GM12872 (cell line): ENCODE measurements at regions not wholly inside any gene's neighbourhood (a gene's known extent, or its start where the extent isn't known, plus 50 kb on each side); places are given as distances from the start of the nearest gene placed in this dataset.

Source experiments
- CTCF ChIP-seq: IDR thresholded peaks from 3 replicates; pipeline ENCODE4 v1.5.1; 2011; ENCODE audit warnings: low read depth, mild to moderate bottlenecking, low read length, moderate library complexity; ENCODE audit not compliant: insufficient read depth

DNA sequence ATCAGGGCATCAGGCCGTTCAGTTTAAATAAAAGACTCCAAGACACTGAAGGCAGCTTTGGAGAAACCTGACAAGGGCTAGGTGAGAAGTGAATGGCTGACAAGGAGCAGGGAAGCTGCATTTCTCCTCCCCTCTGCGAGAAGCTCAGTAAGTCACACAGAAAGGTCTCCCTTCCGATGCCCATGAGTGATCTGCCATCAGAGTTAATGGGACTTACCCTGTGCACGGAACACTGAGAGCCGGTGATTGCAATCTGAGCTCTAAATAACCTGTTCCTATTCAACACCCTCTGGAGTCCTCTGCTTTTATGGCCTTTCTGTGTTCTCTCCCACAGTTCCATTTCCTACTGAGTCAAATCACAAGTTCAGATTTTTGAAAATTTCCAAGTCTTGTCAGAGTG is 322.2 kb upstream of the MYT1L start:
- TF ChIP-seq CTCF = no peak

GRCh38 chr2:2650608-2651375 is 319.7 kb upstream of the MYT1L start:
- no peak for TF ChIP-seq CTCF

DNA sequence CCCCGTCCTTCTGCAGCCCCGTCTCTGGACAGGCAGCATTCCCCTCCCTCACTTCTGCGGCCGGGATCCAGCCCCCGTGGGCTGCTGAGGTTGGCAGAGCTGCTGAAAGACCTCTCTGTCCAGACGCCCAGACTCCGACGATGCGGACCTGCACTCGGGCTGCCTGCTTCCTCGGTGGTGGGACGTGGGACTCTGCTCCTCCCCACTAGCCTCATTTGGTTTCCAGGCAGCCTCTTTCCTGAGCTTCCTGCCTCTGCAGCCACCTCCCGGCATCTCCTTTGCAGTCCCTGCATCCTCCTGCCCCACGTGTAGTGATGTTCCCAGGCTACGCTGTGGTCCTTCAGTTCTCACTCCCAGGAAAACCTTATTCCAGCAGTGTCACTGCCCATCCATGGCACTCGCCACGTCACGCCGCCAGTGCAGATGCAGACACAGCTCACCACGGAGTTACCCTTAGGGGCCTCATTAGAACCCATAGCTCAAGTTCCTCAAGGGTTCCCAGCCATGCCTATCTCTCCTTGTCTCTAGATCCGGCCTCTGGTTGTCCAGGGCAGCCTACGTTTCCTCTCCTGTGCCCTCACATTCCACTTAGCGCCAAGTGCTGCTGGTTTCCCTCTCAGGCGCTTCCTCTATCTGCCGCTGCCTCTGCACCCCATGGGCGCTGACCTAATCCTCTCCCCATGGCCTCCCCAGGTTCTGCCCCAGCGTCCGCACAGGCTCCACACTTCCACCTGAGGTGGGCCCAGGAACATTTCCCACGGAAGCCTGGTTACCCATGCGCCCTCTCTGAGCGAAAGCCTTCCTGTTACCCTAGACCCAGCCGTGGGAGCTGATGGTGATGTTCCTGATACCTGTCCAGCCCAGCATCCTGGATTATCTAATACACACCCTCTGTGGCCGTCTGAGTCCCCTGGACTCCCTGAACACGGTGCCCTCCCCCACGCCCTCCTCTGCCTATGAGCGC is 318.3 kb upstream of the MYT1L start:
- TF ChIP-seq CTCF = no peak

DNA sequence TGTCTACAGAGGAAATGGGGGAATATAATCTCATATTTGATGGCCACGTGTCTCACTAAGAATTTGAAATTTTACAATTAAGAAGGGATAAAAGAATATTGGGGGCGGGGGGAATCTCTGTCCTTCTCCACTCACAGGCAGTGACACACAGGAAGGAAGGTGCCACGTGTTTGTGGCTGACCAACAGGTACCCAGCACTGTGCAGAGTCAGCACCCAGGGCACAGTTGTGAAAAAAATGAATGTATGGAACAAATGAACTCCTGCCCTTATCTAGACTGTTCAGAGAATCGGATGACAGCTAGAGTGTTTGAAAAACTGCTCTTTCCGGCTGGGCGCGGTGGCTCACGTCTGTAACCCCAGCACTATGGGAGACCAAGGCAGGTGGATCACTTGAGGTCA is 317.0 kb upstream of the MYT1L start:
- no peak for TF ChIP-seq CTCF

DNA sequence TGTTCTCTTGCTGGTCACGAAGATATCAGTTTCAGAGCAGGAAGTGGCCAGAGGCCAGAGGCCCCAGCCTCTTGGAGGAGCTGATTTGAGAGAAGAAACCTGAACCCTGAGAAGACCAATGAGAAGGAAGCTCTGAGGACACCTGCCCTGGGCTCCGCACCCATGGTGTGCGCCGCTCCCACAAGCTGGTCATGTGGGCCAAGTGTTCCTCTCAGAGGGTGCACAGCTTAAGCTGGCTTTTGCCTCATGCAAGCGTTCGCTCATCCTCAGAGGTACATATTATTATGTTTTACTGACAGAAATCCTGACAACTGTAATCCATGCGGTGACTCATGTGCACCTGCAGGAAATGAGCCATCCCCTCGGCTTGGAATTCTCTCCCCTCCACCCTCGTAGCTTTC is 316.1 kb upstream of the MYT1L start:
- no peak for TF ChIP-seq CTCF

GRCh38 chr2:2646433-2647051 is 315.5 kb upstream of the MYT1L start:
- no peak for TF ChIP-seq CTCF

DNA sequence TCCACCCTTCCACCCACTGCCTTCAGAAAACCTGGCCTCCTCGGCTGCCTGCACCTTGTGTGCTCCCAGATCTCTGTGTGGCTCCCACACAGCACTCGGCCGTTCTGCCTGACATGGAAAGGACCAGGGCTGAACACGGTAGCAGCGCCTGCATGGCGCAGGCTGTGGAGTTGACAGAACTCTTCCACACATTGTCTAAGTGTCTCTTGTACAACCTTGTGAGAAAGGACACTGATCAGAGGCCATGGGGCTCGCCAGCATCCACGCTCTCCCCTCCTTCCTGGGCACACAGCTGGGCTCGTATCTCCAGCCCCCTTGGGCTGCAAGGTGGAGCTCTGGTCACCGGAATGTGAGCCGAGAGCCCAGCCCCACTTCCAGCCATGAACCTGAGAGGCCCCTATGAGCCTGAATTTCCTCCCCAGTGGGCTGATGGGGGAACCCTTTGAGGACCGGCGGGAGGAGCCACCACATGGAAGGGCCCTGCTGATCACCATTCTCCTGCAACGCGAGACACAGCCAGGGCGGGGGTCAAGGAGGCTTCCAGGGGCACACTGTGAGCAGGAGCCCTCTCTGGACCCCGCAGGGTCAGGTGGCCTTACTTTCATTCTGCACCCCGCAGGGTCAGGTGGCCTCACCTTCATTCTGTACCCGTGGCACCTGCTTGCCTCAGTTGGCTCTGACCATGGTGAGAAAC is 314.2 kb upstream of the MYT1L start:
- no peak for TF ChIP-seq CTCF
